Thyroid gland (tissue), 4 donors: ENCODE measurements at regions not wholly inside any gene's neighbourhood (a gene's known extent, or its start where the extent isn't known, plus 50 kb on each side); places are given as distances from the start of the nearest gene placed in this dataset.
"Not testable (repeated sequence)": the region's sequence is repeated elsewhere in the genome, so short reads cannot be mapped to it uniquely, and the experiment has no call there.

Experiments
- DNase-seq, 2 donors: peaks; one replicate each; pipeline ENCODE4 v3.0.0-alpha.2; 2019
- H3K27ac ChIP-seq, 3 donors: fragments of 200-600 bp; sonication (generic); 1 replicate in 2 of 3; 2 replicates in 1 of 3; pipeline ENCODE4 v1.5.1; 2016 to 2019; ENCODE audit warnings: mild to moderate bottlenecking in 1 of 3, moderate library complexity in 1 of 3
- H3K27me3 ChIP-seq: fragments of 200-600 bp; sonication (generic); one replicate; pipeline ENCODE4 v1.5.1; 2019
- H3K36me3 ChIP-seq, 2 donors: fragments of 200-600 bp; sonication (generic); one replicate each; pipeline ENCODE4 v1.5.1; 2016 to 2019
- H3K4me1 ChIP-seq, 2 donors: fragments of 200-600 bp; sonication (generic); one replicate each; pipeline ENCODE4 v1.5.1; 2017 to 2019
- H3K4me3 ChIP-seq, 3 donors: fragments of 200-600 bp; sonication (generic); replicated peaks in 1 of 3; 1 replicate in 2 of 3; 2 replicates in 1 of 3; pipeline ENCODE4 v1.5.1; 2016; ENCODE audit warnings: mild to moderate bottlenecking in 1 of 3
- H3K9me3 ChIP-seq: fragments of 200-600 bp; sonication (generic); one replicate; pipeline ENCODE4 v1.5.1; 2017
- CTCF ChIP-seq, 6 experiments: fragments of 200-600 bp in 3 of 6; fragments of 450-650 bp in 3 of 6; sonication (generic) in 3 of 6; IDR thresholded peaks; one replicate each; pipeline ENCODE4 v1.5.1; 2016 to 2019; ENCODE audit warnings: antibody characterized with exemption in 6 of 6, mild to moderate bottlenecking in 2 of 6, inconsistent platforms in 1 of 6, moderate library complexity in 1 of 6
- POLR2A ChIP-seq, 2 donors: fragments of 450-650 bp; IDR thresholded peaks; one replicate each; pipeline ENCODE4 v1.6.1; 2017; ENCODE audit warnings: antibody characterized with exemption in 2 of 2, mild to moderate bottlenecking in 2 of 2, moderate library complexity in 1 of 2
- WGBS, 2 donors: methylation state at CpG; one replicate each; pipeline ENCODE4 v1.1.5; 2017; 5-methylcytosine and 5-hydroxymethylcytosine counted together
- intact Hi-C: fragments of 100-400 bp; cut with DNase I; formaldehyde crosslinking; loops from one replicate; pipeline ENCODE4 v1.15.1; 2023

GRCh38 chr15:23860290-23861245 lies 173.5 kb upstream of the NDN start:
- no peak for TF ChIP-seq CTCF (IDR thresholded peaks at IDR 0.05)
- no peak for TF ChIP-seq POLR2A (IDR thresholded peaks at IDR 0.05)
- Histone ChIP-seq H3K36me3 (no peaks in the 10 kb centered on the region), H3K4me3 (no peak overlapping the region), H3K27ac (no peak overlapping the region), H3K4me1 (no peaks in the 10 kb centered on the region), H3K9me3 (no peaks in the 10 kb centered on the region), H3K27me3 (no peaks in the 10 kb centered on the region)
- no peak for DNase-seq
- intact Hi-C loops = no loop called here
- WGBS, 2 donors = 56 to 57% methylated on average over 30 to 31 of the region's 31 CpGs

- no peaks in the 10 kb centered on the region for H3K27me3 ChIP-seq
- TF ChIP-seq CTCF (IDR thresholded peaks at IDR 0.05) (peak in 2 of 6 experiments; percentile 21 to 23), POLR2A (IDR thresholded peaks at IDR 0.05) (no peak)
- WGBS, 2 donors = 39 to 42% methylated on average over 6 of the region's 6 CpGs
- no peaks in the 10 kb centered on the region for H3K4me1 ChIP-seq
- DNase-seq = no peak
- no peaks in the 10 kb centered on the region for H3K9me3 ChIP-seq
- H3K27ac ChIP-seq = no peak overlapping the region
- H3K36me3 ChIP-seq = no peaks in the 10 kb centered on the region
- intact Hi-C loops = no loop called here
- no peak overlapping the region for H3K4me3 ChIP-seq
Measured at GRCh38 chr15:23866832-23867231, 179.7 kb upstream of the NDN start.

- H3K36me3 ChIP-seq = no peaks in the 10 kb centered on the region
- no peak overlapping the region for H3K4me3 ChIP-seq
- TF ChIP-seq POLR2A (IDR thresholded peaks at IDR 0.05) (peak in 1 of 2 donors; percentile 29), CTCF (IDR thresholded peaks at IDR 0.05) (no peak)
- DNase-seq = peak; percentile 71 to 77
- intact Hi-C loops = no loop called here
- H3K27me3 ChIP-seq = no peaks in the 10 kb centered on the region
- H3K27ac ChIP-seq = no peak overlapping the region
- no peaks in the 10 kb centered on the region for H3K9me3 ChIP-seq
- 27 to 29% methylated on average over 24 of the region's 24 CpGs for WGBS, 2 donors
- H3K4me1 ChIP-seq = no peaks in the 10 kb centered on the region
Measured at GRCh38 chr15:23869396-23869795, 182.3 kb upstream of the NDN start.

- H3K4me1 ChIP-seq, H3K4me3 ChIP-seq, H3K27me3 ChIP-seq, DNase-seq, H3K27ac ChIP-seq, H3K36me3 ChIP-seq, H3K9me3 ChIP-seq: not testable (repeated sequence)
- intact Hi-C loops = loop anchor here (10.0 kb wide), 1 partner anchor 229 kb away; the partner anchor contains the start of gene MAGEL2
- 78 to 88% methylated on average over 8 of the region's 8 CpGs for WGBS, 2 donors
Measured at GRCh38 chr15:23873613-23874012, 186.5 kb upstream of the NDN start.

- peak in 4 of 6 experiments; percentile 21 to 63 (median 51) for TF ChIP-seq CTCF (IDR thresholded peaks at IDR 0.05)
- no peak for TF ChIP-seq POLR2A (IDR thresholded peaks at IDR 0.05)
- peak; percentile 57 to 62 for DNase-seq
- H3K4me3 ChIP-seq = no peak overlapping the region
- H3K27me3 ChIP-seq = no peaks in the 10 kb centered on the region
- no peaks in the 10 kb centered on the region for H3K4me1 ChIP-seq
- intact Hi-C loops = loop anchor here (10.0 kb wide), 1 partner anchor 233 kb away; the partner anchor contains the start of gene MAGEL2
- no peaks in the 10 kb centered on the region for H3K36me3 ChIP-seq
- WGBS, 2 donors = 21 to 27% methylated on average over 36 of the region's 36 CpGs
- H3K9me3 ChIP-seq = no peaks in the 10 kb centered on the region
- H3K27ac ChIP-seq = no peak overlapping the region
Measured at GRCh38 chr15:23877502-23878412, 190.7 kb upstream of the NDN start.
